Right kidney (tissue), 1 donor: ENCODE measurements at regions not wholly inside any gene's neighbourhood (a gene's known extent, or its start where the extent isn't known, plus 50 kb on each side); places are given as distances from the start of the nearest gene placed in this dataset.
"Not testable (repeated sequence)": the region's sequence is repeated elsewhere in the genome, so short reads cannot be mapped to it uniquely, and the experiment has no call there.

Source experiments
- DNase-seq: peaks from one replicate; pipeline ENCODE4 v3.0.0-alpha.2; 2016

DNA sequence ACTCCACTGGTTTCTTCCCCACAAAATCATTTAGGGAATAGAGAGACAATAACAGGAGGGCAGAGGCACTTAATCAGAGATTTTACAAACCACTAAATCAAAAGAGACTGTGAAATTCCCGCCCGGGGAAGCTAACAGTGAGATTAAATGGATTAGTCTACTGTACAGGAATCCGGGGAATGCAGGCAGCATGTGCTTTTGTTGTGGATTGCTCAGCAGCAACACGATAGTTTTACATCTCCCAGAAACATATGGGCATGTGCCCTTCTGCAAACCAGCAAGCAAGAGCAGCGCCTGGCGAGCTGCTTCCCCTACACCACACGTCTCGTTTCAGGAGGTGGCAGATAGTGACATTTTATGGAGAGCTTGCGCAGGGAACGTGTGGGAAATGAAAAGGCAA is 382.3 kb downstream of the CD83 start:
- no peak for DNase-seq

DNA sequence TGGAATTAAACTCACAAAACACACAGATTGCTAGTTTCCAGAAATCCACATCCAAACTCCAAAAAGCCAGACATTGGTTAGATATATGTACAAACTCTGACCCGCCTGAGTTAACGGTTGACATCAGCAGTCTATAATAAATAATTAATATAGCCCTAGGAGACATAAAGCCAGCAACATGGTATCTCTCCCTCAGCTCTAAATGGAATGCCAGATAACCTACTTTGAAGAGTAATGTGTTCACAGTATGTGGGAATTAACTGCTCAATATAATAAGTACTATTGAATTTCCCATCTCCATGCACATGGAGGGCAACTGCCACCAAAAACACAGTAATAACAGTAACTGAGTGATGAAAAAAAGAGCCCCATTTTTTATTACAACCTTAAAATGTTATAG is 383.2 kb downstream of the CD83 start:
- DNase-seq: no peak

DNA sequence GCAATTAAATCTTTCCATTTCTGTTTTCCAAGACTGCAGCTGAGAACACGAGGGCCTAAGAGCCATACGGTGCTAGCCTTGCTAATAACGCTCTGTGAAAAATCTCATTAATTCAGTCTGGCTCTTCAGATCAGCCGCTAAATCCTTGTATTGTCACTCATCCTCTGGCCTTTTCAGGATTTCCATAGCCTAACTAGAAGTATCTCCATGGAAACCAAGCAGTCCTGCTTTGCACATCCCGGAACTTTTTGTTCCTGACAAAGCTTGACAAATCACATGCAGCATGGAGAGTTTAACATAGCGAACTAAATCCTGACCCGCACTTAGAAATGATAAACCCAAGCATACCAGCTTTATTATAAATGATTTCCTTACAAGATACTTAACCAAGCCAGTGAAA is 383.7 kb downstream of the CD83 start:
- no peak for DNase-seq

DNA sequence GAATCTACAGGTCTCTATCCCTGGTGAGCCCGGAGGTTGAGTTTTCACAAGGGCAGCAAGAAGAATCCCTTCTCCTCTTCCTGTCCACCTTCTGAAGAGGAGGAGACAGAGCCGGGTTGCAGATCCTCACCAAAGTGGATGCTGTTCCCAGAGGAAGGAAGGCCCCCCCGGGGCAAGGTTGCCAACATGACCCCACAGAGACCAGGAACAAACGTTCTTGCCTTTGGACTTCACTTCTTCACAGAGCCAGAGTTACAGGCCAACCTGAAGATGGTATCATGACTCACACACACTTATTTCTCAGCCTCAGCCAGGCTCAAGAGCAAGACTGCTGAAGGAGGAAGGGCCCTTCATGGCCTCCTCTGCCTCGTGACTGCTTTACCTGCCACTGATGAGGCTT is 384.3 kb downstream of the CD83 start:
- no peak for DNase-seq

DNA sequence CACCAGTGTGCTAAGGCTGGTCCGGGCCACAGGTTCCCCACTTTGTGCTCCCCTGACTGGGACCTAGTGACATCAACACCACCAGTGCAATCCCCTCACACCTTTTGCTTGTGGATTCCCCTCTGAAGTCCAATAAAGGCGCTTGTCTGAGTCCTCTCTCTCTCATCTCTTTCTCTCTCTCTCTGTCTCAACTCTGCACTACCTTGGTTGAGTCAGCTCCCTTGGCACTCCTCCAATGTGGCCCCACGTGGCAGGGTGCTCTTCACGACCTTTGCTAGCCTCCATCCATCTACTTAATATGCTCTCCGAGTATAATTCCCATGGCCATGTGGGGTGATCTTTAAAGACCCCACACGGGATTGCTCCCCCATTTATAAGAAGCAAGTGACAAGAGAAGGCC is 385.0 kb downstream of the CD83 start:
- DNase-seq: no peak

DNA sequence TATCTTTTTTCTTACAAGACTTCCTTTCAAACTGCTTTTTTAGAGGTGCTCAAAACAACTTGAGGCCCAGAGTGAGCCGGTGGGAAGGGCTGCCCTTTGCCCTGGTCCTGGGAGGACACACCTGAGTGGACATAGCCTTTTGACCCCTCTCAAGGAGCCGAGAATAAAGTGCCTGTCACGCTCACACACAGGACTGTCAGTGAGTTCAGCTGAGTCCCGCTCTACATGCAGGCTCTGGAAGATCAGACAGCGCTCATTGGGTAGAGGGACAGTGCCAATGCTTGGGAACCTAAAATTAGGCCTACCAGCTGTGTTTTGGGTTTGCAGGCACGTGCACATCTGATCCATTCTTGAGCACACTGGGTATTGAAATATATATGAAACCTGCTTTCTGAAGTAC is 387.8 kb downstream of the CD83 start:
- DNase-seq: no peak

DNA sequence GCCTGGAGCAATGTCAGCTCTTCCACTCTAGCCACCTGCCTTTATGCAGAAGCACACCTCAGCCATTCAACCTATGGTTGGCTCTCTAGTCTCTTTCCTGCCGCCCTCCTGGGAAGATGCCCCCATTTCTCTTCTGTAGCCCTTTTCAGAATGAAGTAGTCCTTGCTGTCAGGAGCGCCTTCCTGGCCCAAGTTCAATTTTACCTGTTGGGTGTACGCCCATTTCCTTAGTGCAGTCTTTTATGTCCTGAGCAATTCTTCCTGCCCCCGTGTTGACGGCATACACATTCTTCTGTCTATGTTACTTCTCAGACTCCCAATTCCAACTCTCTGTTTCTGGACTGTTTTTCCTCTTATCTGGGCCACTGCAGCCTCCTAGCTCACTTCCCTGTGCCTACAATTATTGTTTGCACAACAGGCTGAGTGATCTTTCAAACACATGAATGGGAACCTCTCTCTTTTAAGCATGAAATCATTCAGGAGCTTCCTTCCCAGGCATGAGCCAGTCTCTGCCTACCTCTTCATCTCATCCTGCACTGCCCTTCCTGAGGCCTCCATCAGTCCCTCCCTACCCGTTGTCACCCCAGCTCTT is 389.2 kb downstream of the CD83 start:
- DNase-seq: no peak

DNA sequence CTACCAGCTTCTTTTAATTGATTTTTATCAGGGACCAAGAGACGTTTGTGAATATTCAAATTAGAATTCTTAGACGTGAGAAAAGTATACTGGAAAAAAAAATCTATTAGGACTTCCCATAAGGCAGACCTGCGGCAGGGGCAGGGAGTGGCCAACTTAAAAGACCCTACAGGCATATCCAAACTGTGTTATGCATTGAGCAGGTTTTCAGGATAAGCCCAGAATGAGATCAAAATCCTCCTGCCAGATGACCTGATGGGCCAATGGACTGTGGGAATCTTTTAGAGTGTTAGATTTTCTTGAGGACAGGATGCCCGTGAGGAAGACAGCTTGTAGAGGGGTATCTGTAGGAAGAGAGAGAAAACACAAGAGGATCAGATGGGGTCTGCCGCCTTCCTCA is 391.5 kb downstream of the CD83 start:
- DNase-seq: no peak

DNA sequence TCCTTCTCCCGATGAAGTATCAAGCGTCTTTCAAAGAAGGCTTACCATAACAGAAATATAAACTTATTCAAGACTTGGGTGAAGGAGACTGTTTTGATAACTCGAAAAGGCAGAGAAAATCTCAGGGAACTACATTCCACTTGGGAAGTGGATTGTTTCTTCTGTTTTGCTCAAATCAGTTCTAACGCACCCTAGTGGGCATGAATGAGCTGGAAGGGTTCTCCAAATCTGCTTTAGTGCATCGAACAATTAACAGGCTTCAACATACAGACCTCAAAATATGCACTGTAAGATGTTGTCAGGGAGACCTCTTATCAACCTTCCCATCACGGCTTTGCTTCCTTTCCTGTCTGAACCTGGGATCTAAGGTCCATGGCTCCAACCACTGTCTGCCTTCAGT is 392.5 kb downstream of the CD83 start:
- no peak for DNase-seq

DNA sequence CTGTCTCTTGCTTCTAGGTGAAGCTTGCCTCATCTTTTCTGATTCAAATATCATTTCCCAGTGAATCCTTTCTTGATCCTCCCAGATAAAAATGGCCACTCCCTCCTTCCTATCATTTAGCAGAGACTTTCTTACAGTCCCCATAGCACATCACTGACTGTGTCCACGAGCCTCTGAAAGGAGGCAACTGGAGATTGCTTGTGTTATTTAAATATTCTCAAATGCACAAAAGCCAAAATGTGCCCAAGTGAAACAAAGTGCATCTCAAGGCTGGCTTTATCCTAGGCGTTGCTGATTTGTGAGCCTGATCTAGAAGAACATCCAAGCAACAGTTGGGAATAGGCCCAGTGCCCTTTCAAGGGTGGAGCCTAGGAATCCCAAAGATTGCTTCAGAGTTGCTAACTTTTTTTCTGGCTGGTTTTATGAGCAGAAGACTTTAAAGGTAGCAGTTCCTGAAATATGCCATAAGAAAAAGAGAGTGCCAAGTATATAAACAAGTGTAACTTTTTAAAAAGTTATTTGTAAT is 393.6 kb downstream of the CD83 start:
- no peak for DNase-seq

DNA sequence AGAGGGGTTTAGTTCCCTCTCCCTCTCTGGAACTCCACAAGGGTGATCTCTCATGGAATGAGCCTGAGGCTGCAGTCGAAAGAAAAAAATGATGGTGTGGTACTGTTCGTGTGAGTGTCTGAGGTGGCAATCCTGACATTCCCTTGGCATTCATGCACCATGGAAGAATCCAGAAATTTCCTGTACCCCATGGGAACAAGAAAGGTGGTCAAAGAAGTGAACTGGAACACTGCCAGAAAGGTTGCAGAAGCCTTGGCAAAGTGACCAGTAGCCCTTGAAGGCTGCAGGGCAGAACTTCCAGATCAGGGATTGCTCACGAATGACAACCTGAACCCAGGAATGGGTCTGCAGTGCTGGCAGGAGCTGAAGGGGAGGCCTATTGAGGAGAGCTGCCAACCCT is 394.7 kb downstream of the CD83 start:
- DNase-seq: no peak

DNA sequence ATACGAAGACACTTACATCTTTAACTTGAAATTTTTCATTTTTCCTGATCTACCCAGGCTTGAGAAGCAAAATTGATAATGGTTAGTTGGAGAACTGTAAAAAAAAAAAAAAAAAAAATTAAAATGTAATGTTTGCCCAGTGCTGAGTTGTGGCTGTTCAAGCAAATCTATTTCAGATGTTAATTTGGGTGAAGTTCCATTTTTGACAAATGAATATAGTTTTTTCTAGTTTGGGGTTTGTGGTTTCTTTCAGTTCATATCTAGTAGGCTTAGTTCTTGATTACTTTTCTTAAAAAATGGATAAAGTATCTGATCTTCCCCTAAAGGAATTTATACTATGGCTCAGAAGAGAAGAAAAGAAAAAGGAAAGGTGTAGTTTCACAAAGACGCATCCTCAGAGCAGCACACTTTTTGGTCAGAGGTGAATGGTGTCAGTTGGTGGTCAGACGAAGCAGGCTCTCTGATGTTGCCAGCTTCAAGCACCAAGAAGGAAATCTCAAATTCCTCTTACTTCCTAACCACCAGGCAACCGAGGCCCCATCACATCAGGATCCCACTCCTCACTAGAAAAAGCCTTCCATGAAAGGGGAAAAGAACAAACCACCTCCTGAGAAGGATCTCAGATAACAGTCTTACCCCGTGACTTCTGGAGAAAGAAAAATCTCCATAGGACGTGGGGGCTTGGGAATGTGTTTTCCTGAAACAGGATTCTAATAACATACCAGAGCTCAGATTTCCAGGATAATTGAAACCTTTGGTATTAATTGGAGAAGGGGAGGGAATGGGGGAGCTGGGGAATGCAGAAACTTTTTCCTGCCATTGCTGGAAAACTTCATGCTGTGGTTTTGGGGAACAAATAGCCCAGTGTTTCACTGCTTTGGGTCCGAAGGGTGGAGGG is 396.2 kb downstream of the CD83 start:
- DNase-seq: no peak

DNA sequence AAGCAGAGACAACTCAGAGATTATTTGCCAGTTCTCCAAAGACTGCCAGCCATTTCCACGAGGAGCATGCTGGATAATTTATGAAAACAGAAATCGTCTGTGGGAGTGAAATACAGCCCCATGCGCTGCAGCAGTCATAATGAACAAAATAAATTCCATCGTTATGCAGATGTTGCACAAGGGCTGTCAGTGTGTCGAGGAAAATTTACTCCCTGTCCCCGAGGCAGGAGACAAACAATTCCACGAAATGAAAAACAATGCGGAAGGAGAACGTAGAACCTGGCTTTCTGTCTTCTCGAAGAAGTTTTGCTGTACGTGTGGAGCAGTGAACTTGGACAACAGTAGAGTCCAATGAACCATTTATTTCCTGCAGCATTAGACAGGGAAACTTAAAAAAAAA is 399.4 kb downstream of the CD83 start:
- DNase-seq: no peak

DNA sequence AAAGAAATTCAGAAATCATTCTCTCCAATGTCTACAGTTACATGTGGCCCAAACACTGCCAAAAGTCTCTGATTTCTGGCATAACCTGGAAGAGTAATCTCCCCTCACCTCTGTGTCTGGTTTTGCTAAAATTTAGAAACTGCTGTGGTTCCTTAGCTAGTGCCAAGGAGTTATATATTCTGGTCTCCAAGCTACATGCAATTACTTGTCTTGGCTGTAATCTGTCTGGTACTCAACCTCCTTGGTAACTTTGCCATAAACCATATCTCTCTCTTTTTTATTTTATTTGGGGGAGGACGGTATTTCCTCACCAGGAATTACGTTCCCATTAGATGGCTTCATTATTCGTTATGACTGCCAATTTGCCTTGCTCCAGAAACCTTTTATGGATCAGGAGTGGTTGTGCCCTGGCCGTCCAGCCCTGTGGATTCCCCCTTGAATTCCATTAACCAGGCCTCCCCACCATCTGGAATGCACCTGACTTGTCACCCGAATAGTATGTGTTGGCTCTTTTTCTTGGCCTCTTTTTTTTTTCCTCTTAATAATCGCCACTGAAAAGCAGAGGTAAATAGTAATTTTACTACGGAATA is 400.0 kb downstream of the CD83 start:
- no peak for DNase-seq

DNA sequence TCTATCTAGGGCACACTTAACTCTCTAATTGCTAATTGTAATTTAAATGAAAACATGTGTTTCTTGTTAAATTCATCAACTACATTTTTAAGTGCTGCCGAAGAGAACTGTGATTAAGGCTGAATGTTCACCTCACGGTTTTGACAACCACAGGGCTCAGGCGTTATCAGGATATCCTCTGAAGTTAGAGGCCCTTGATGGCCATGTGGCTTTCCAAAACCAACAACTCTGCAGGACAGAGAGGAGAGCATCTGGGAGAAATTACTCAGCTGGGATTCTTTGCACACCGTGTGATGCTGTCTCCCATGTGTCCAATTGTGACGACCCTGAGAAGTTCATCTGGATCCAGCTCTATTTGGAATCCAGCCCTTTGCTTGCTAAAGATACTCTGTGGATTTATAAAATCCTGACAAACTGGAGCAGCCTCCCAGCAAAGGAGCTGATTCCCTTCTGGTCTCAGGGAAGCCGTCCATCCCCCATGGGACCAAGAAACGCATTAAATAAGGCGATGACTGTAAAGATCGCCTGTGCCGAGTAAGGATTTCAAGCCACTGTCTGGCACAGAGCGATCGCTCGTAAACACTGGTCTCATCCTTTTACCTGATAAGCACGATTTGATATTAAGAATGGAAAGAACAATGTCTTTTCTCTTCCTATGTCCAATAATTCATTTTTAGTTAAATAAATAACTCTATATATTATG is 401.1 kb downstream of the CD83 start:
- DNase-seq: no peak

DNA sequence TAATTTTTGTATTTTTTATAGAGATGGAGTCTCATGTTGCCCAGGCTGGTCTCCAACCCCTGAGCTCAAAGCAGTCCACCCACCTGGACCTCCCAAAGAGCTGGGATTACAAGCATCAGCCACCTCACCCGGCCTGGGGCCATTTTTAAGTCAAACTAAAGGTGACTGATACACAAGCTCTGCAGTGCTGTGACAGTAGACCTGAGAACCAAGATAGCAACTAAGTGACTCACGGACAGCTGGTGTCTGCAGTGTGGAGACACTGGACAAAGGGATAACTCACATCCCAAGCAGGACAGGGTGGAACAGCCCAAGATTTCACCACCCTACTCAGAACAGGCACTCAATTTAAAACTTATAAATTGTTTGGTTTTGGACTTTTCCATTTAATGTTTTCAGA is 402.5 kb downstream of the CD83 start:
- DNase-seq: no peak

DNA sequence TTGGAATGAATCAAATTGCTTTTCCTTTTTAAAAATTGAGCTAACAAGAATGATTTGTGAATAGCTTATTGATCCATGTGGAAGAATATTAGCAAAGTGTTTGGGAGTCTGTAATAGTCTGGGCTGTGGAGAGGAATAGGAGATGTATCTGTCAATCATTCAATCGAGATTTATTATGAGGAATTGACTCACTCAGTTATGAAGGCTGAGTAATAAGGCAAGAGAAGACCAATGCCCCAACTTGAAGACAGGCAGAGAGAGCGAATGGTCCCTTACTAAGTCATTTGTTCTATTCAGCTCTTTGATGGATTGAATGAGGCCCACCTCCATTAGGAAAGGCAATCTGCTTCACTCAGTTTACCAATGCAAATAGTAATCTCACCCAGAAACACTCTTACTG is 403.0 kb downstream of the CD83 start:
- no peak for DNase-seq

DNA sequence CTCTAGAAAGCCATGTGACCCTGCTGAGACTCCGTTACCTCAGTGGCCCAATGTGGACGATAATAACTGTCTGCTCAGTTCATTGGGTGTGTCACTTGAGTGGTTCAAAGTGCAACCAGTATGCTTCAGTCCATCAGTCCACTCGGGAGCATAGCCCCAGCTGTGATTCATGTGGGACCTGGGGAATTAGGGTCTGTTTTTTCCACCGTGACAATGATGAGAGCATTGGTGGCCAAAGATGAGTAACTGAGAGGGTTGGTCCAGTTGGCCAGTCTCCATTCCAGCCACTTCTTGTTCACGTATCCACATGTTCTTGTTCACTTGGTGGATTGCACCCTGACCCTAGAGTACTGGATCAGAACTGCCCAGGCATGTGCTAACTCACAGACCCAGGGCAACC is 403.6 kb downstream of the CD83 start:
- DNase-seq: no peak

DNA sequence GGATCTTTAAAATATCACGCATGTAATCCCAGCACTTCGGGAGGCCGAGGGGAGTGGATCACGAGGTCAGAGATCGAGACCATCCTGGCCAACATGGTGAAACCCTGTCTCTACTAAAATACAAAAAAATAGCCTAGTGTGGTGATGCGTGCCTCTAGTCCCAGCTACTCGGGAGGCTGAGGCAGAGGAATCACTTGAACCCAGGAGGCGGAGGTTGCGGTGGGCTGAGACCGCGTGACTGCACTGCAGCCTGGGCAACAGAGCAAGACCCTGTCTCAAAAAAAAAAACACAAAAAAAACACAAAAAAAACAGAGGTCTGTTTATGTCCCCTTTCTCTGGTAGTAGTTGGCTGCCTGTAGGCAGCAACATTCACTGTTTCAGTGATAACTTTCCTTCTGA is 404.3 kb downstream of the CD83 start:
- not testable (repeated sequence) for DNase-seq

DNA sequence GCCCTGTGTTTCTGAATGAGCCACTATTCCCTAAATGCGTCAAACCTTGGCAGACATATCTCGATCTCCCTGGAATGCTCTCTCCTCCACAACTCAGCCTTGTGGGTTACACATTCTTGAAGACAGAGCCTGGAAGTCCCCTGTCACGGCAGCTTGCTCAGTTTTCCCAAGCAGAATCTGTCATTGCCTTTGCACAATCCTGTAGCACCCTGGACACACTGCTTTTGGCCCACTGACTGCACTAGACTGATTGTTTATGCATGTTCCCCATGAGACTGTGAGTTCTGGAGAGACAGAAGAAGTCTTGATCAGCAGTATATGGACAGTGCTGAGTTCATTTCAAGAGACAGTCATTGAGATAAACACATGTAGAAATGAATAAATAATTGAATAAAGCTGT is 406.7 kb downstream of the CD83 start:
- DNase-seq: no peak

DNA sequence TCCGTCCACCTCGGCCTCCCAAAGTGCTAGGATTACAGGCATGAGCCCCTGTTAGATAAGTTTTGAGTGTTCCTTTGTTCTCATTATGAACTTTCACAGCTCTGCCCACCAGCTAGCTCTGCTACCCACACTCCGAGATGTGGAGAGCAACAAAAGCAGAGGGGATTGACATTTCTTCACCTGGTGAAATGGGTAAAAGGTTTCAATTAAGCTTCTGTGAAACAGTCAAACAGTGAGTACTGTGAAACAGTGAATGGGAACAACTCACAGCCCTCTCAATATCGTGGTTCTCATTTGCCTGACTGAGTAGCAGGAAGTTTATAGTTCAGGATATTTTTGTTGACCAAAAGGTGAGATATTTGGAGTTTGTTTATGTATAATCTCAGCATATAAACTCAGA is 412.8 kb downstream of the CD83 start:
- DNase-seq: no peak

DNA sequence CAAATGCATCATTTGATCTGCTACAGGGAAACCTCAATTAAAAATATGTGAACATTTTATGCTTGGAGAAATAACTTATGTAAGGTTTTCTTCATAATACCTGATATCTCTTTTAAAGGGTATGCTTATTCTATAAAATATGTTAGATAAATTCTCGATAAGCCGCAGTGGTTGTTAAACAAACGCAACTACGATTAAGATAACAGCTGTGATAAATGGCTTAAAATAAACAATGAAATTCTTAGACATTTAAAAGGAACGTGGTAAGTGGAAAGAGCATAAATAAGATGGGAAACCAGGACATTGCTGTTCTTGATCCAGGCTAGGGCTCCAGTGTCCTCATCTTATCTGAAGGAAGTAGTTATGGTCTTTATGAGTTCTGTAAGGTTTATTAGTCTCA is 415.9 kb downstream of the CD83 start:
- DNase-seq: no peak

DNA sequence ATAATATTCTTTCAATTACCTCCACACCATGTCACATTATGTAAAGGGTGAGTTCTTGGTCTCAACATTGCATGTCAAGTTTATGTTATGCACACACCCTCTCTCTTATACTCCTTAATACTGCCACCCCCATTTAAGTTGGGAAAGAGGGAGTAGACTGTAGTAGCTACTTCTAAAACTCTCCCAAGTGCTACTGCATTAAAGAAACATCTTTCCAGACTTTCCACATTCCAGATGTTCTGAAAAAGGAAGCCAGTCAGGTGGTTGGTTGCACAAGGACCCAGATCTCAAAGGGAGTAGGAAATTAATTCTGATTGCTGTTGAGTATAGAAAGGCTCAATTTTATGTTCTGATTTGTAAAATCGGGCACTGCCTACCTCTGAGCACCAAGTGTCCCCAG is 419.5 kb downstream of the CD83 start:
- DNase-seq: no peak
